ENCODE measurements at regions not wholly inside any gene's neighbourhood (a gene's known extent, or its start where the extent isn't known, plus 50 kb on each side); places are given as distances from the start of the nearest gene placed in this dataset.
"Not testable (repeated sequence)": the region's sequence is repeated elsewhere in the genome, so short reads cannot be mapped to it uniquely, and the experiment has no call there.

GRCh38 chr18:22706025-22706424 is 227.1 kb upstream of the RBBP8 start:
- not testable (repeated sequence) for TF ChIP-seq CTCF, POLR2AphosphoS5, POLR2A (IDR thresholded peaks at IDR 0.05)

Data from suprapubic skin (tissue), 4 donors.